WTC11 (cell line): ENCODE measurements at regions not wholly inside any gene's neighbourhood (a gene's known extent, or its start where the extent isn't known, plus 50 kb on each side); places are given as distances from the start of the nearest gene placed in this dataset.
A peak's percentile ranks its signal among the peaks of the same experiment; 100 is the strongest.
"Not testable (repeated sequence)": the region's sequence is repeated elsewhere in the genome, so short reads cannot be mapped to it uniquely, and the experiment has no call there.

ENCODE experiments used
- ATAC-seq: fragments of 200-7000 bp; cut with Tn5 transposase; 2 replicates; pipeline ENCODE4 v1.10.0; 2021; ENCODE audit warnings: mild to moderate bottlenecking, moderate library complexity
- CTCF ChIA-PET: fragments of 300-600 bp; sonication (Branson Sonifier 250); formaldehyde crosslinking; loops from one replicate; lab custom pipeline; 2021; ENCODE audit warnings: antibody characterized with exemption; lab: Charles Lee
- POLR2A ChIA-PET: fragments of 350-600 bp; sonication (Branson Sonifier 250); formaldehyde crosslinking; loops from one replicate; lab custom pipeline; 2021; ENCODE audit warnings: antibody characterized with exemption; lab: Charles Lee
- DNase-seq: peaks from one replicate; pipeline ENCODE4 v3.0.0; 2021; ENCODE audit warnings: low spot score
- H3K27ac Mint-ChIP-seq: 2 replicates; pipeline ENCODE4 v1.8.0; 2021; ENCODE audit warnings: mixed read lengths
- H3K27me3 Mint-ChIP-seq: 2 replicates; pipeline ENCODE4 v1.8.0; 2021; ENCODE audit warnings: low read depth, mild to moderate bottlenecking, moderate library complexity, mixed read lengths
- H3K36me3 Mint-ChIP-seq: 2 replicates; pipeline ENCODE4 v1.8.0; 2021; ENCODE audit warnings: mixed read lengths
- H3K4me1 Mint-ChIP-seq: 2 replicates; pipeline ENCODE4 v1.8.0; 2022; ENCODE audit warnings: mixed read lengths
- H3K4me3 Mint-ChIP-seq: 2 replicates; pipeline ENCODE4 v1.8.0; 2021; ENCODE audit warnings: mild to moderate bottlenecking, moderate library complexity, mixed read lengths
- H3K9me3 Mint-ChIP-seq: 2 replicates; pipeline ENCODE4 v1.8.0; 2021; ENCODE audit warnings: mixed read lengths
- ARID4B ChIP-seq: sonication (generic); formaldehyde crosslinking; IDR thresholded peaks from 2 replicates; pipeline ENCODE4 v1.8.0; 2023; ENCODE audit warnings: missing genetic modification reagents, mild to moderate bottlenecking, borderline replicate concordance
- E2F5 ChIP-seq: sonication (generic); formaldehyde crosslinking; IDR thresholded peaks from 2 replicates; pipeline ENCODE4 v1.8.1; 2022; ENCODE audit warnings: mild to moderate bottlenecking, moderate library complexity, missing genetic modification reagents
- EMX1 ChIP-seq: fragments of 250-450 bp; sonication (Bioruptor Pico); IDR thresholded peaks from 2 replicates; pipeline ENCODE4 v1.8.0; 2021; ENCODE audit warnings: mild to moderate bottlenecking
- GABPB1 ChIP-seq: sonication (generic); formaldehyde crosslinking; IDR thresholded peaks from 2 replicates; pipeline ENCODE4 v1.8.1; 2023; ENCODE audit warnings: mild to moderate bottlenecking, missing genetic modification reagents
- MLX ChIP-seq: sonication (generic); formaldehyde crosslinking; IDR thresholded peaks from 2 replicates; pipeline ENCODE4 v1.8.1; 2023; ENCODE audit warnings: mild to moderate bottlenecking, missing genetic modification reagents, moderate library complexity
- NR3C1 ChIP-seq: sonication (generic); formaldehyde crosslinking; conservative IDR thresholded peaks from 2 replicates; pipeline ENCODE4 v1.8.1; 2023; ENCODE audit warnings: low read depth, mild to moderate bottlenecking, missing genetic modification reagents
- USF2 ChIP-seq: sonication (generic); formaldehyde crosslinking; IDR thresholded peaks from 2 replicates; pipeline ENCODE4 v1.8.1; 2023; ENCODE audit warnings: mild to moderate bottlenecking, missing genetic modification reagents, moderate library complexity
- TF ChIP-seq, protein P1 (sequence below): fragments of 250-450 bp; sonication (Bioruptor Pico); IDR thresholded peaks from 2 replicates; pipeline ENCODE4 v1.9.0; 2021; ENCODE audit warnings: mild to moderate bottlenecking
- TF ChIP-seq, protein P2 (sequence below): sonication (generic); formaldehyde crosslinking; IDR thresholded peaks from 2 replicates; pipeline ENCODE4 v1.8.0; 2022; ENCODE audit warnings: mild to moderate bottlenecking, missing genetic modification reagents
- TF ChIP-seq, protein P3 (sequence below): fragments of 250-450 bp; sonication (Bioruptor Pico); IDR thresholded peaks from 2 replicates; pipeline ENCODE4 v1.9.0; 2021; ENCODE audit warnings: moderate library complexity, mild to moderate bottlenecking, inconsistent platforms, borderline replicate concordance

DNA sequence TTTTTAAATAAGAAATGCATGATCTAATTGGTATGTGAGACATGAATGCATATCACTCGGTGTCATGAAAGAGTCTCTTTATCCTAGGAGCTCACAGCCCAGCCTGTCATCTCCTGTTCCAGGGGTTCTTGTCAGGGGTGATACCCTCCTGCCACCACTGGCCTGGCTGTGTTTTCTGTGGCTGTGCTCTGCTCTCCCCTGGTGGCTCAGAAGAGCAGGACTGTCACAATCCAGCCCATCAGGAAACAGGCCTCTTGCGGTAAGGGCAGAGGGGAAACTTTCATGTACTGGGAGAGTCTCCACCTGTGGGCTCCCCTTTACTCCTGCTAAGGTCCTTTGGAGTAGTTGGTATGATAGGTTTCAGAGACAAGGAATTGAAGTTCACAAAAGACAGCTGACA lies 240.2 kb upstream of the GLRA1 start:
- Mint-ChIP-seq H3K27me3 (no peaks in the 10 kb centered on the region; the same call in 1 of the 2 replicates), H3K9me3 (peaks cover 4% of the 10 kb centered on the region; the same call in 1 of the 2 replicates), H3K27ac (no peak overlapping the region), H3K36me3 (no peaks in the 10 kb centered on the region), H3K4me1 (peaks cover 29% of the 10 kb centered on the region), H3K4me3 (no peak overlapping the region)
- CTCF ChIA-PET: interaction anchor here (0.8 to 2.0 kb wide), 3 partner anchors 22 to 340 kb away, joined by 3 to 12 read pairs (median 6); no protein-coding TSS in a partner anchor
- TF ChIP-seq, protein P1, sequence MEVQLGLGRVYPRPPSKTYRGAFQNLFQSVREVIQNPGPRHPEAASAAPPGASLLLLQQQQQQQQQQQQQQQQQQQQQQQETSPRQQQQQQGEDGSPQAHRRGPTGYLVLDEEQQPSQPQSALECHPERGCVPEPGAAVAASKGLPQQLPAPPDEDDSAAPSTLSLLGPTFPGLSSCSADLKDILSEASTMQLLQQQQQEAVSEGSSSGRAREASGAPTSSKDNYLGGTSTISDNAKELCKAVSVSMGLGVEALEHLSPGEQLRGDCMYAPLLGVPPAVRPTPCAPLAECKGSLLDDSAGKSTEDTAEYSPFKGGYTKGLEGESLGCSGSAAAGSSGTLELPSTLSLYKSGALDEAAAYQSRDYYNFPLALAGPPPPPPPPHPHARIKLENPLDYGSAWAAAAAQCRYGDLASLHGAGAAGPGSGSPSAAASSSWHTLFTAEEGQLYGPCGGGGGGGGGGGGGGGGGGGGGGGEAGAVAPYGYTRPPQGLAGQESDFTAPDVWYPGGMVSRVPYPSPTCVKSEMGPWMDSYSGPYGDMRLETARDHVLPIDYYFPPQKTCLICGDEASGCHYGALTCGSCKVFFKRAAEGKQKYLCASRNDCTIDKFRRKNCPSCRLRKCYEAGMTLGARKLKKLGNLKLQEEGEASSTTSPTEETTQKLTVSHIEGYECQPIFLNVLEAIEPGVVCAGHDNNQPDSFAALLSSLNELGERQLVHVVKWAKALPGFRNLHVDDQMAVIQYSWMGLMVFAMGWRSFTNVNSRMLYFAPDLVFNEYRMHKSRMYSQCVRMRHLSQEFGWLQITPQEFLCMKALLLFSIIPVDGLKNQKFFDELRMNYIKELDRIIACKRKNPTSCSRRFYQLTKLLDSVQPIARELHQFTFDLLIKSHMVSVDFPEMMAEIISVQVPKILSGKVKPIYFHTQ (CRISPR knock-in tag): no peak
- TF ChIP-seq EMX1 (no peak), USF2 (CRISPR knock-in tag) (no peak), MLX (CRISPR knock-in tag) (no peak), E2F5 (CRISPR knock-in tag) (no peak), NR3C1 (CRISPR knock-in tag) (no peak), ARID4B (CRISPR knock-in tag) (no peak), GABPB1 (CRISPR knock-in tag) (no peak)
- TF ChIP-seq, protein P2, sequence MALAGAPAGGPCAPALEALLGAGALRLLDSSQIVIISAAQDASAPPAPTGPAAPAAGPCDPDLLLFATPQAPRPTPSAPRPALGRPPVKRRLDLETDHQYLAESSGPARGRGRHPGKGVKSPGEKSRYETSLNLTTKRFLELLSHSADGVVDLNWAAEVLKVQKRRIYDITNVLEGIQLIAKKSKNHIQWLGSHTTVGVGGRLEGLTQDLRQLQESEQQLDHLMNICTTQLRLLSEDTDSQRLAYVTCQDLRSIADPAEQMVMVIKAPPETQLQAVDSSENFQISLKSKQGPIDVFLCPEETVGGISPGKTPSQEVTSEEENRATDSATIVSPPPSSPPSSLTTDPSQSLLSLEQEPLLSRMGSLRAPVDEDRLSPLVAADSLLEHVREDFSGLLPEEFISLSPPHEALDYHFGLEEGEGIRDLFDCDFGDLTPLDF (CRISPR knock-in tag): no peak
- TF ChIP-seq, protein P3, sequence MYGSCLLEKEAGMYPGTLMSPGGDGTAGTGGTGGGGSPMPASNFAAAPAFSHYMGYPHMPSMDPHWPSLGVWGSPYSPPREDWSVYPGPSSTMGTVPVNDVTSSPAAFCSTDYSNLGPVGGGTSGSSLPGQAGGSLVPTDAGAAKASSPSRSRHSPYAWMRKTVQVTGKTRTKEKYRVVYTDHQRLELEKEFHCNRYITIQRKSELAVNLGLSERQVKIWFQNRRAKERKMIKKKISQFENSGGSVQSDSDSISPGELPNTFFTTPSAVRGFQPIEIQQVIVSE (CRISPR knock-in tag): no peak
- DNase-seq (no peak), ATAC-seq (peak; percentile 94)
- POLR2A ChIA-PET: no interaction called here

DNA sequence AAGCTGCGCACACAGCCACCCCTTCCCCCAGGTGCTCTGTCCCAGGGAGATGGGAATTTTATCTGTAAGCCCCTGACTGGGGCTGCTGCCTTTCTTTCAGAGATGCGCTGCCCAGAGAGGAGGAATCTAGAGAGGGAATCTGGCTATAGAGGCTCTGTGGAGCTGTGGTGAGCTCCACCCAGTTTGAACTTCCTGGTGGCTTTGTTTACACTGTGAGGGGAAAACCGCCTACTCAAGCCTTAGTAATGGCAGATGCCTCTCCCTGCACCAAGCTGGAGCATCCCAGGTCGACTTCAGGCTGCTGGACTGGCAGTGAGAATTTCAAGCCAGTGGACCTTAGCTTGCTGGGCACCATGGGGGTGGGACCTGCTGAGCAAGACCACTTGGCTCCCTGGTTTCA lies 235.2 kb upstream of the GLRA1 start:
- POLR2A ChIA-PET, DNase-seq, H3K27me3 Mint-ChIP-seq, ATAC-seq, H3K27ac Mint-ChIP-seq, H3K9me3 Mint-ChIP-seq, H3K4me3 Mint-ChIP-seq, H3K36me3 Mint-ChIP-seq: not testable (repeated sequence)
- peaks cover 11% of the 10 kb centered on the region for H3K4me1 Mint-ChIP-seq
- CTCF ChIA-PET: interaction anchor here (0.6 to 1.0 kb wide), 4 partner anchors 11 to 334 kb away, joined by 3 to 4 read pairs (median 4); no protein-coding TSS in a partner anchor

- H3K27ac Mint-ChIP-seq, H3K36me3 Mint-ChIP-seq, CTCF ChIA-PET, H3K27me3 Mint-ChIP-seq, DNase-seq, H3K4me3 Mint-ChIP-seq, POLR2A ChIA-PET, H3K4me1 Mint-ChIP-seq, ATAC-seq: not testable (repeated sequence)
- peaks cover 11% of the 10 kb centered on the region for H3K9me3 Mint-ChIP-seq
Measured at GRCh38 chr5:152154452-152154851, 229.8 kb upstream of the GLRA1 start.
